Type B pancreatic cell (in vitro differentiated cells): ENCODE measurements at regions not wholly inside any gene's neighbourhood (a gene's known extent, or its start where the extent isn't known, plus 50 kb on each side); places are given as distances from the start of the nearest gene placed in this dataset.
"Not testable (repeated sequence)": the region's sequence is repeated elsewhere in the genome, so short reads cannot be mapped to it uniquely, and the experiment has no call there.

Source experiments
- DNase-seq: peaks from one replicate; pipeline ENCODE4 v3.0.0; 2021; ENCODE audit warnings: mixed read lengths; ENCODE audit not compliant: unreplicated experiment; ENCODE audit errors: extremely low spot score
- H3K27ac Mint-ChIP-seq: 2 replicates; pipeline ENCODE4 v1.8.0; 2021; ENCODE audit warnings: mild to moderate bottlenecking, mixed read lengths
- H3K27me3 Mint-ChIP-seq: 2 replicates; pipeline ENCODE4 v1.8.0; 2021; ENCODE audit warnings: mixed read lengths
- H3K36me3 Mint-ChIP-seq: 2 replicates; pipeline ENCODE4 v1.8.0; 2021; ENCODE audit warnings: mixed read lengths
- H3K4me1 Mint-ChIP-seq: one replicate; pipeline ENCODE4 v1.8.0; 2021; ENCODE audit warnings: mixed read lengths; ENCODE audit not compliant: unreplicated experiment
- H3K4me3 Mint-ChIP-seq: 2 replicates; pipeline ENCODE4 v1.8.0; 2021; ENCODE audit warnings: mild to moderate bottlenecking, mixed read lengths
- H3K9me3 Mint-ChIP-seq: 2 replicates; pipeline ENCODE4 v1.8.0; 2021; ENCODE audit warnings: mixed read lengths
- TF ChIP-seq, protein P1 (sequence below): fragments of 200-600 bp; sonication (generic); conservative IDR thresholded peaks from 2 replicates; pipeline ENCODE4 v1.5.0; 2021; ENCODE audit warnings: antibody characterized with exemption, mild to moderate bottlenecking

GRCh38 chr21:27917966-27918365, 951.1 kb upstream of the ADAMTS5 start:
- H3K4me1 Mint-ChIP-seq, H3K9me3 Mint-ChIP-seq, H3K4me3 Mint-ChIP-seq, H3K27ac Mint-ChIP-seq, DNase-seq, H3K27me3 Mint-ChIP-seq, H3K36me3 Mint-ChIP-seq: not testable (repeated sequence)

GRCh38 chr21:27916326-27916725, 949.4 kb upstream of the ADAMTS5 start:
- not testable (repeated sequence) for DNase-seq, H3K36me3 Mint-ChIP-seq, H3K27me3 Mint-ChIP-seq, H3K4me3 Mint-ChIP-seq, H3K9me3 Mint-ChIP-seq, H3K27ac Mint-ChIP-seq, H3K4me1 Mint-ChIP-seq

GRCh38 chr21:27912133-27912532, 945.2 kb upstream of the ADAMTS5 start:
- not testable (repeated sequence) for H3K27me3 Mint-ChIP-seq, DNase-seq, H3K9me3 Mint-ChIP-seq, H3K4me3 Mint-ChIP-seq, H3K36me3 Mint-ChIP-seq, H3K4me1 Mint-ChIP-seq, H3K27ac Mint-ChIP-seq

GRCh38 chr21:27909487-27909886, 942.6 kb upstream of the ADAMTS5 start:
- not testable (repeated sequence) for H3K36me3 Mint-ChIP-seq, DNase-seq, H3K9me3 Mint-ChIP-seq, H3K27ac Mint-ChIP-seq, H3K4me3 Mint-ChIP-seq, H3K4me1 Mint-ChIP-seq, H3K27me3 Mint-ChIP-seq

DNA sequence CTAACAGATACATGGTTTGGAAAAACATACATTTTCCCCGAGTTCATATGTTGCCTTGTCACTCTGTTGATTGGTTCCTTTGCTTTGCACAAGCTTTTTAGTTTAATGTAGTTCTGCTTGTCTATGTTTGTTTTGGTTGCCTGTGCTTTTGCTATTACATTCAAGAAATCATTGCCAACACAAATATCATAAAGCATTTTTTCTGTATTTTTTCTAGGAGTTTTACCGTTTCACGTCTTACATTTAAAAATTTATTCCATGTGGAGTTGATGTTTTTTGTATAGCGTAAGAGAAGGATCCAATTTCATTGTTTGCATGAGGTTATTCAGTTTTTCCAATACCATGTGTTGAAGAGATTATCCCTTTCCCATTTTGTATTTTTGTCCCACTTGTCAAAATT, 941.9 kb upstream of the ADAMTS5 start:
- not testable (repeated sequence) for H3K27ac Mint-ChIP-seq, H3K4me1 Mint-ChIP-seq

GRCh38 chr21:27902904-27903303, 936.0 kb upstream of the ADAMTS5 start:
- not testable (repeated sequence) for H3K36me3 Mint-ChIP-seq, H3K4me3 Mint-ChIP-seq, H3K4me1 Mint-ChIP-seq, H3K27ac Mint-ChIP-seq, DNase-seq, H3K27me3 Mint-ChIP-seq, H3K9me3 Mint-ChIP-seq

More for the DNA sequence above, 941.9 kb upstream of the ADAMTS5 start:
- not testable (repeated sequence) for H3K9me3 Mint-ChIP-seq, DNase-seq, H3K4me3 Mint-ChIP-seq, H3K36me3 Mint-ChIP-seq, H3K27me3 Mint-ChIP-seq

DNA sequence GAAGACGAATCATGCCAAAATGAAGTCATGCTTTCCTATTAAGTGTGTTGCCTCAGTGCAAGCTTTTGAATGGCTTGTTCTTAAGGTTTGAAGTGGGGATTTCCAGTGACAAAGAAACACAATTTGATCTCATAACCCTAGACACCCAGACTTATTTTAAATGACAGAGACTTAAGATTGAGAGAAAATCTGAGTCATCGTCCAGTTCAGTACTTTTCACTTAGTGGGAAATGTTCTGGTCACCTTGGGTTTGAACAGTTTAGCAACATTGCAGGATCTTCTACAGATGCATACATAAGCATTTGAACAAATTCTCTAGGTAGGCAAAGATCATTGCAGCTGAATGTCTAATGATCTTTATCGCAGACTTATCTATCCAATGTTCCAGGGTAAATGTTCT, 926.7 kb upstream of the ADAMTS5 start:
- H3K4me1 Mint-ChIP-seq, H3K9me3 Mint-ChIP-seq: not testable (repeated sequence)

DNA sequence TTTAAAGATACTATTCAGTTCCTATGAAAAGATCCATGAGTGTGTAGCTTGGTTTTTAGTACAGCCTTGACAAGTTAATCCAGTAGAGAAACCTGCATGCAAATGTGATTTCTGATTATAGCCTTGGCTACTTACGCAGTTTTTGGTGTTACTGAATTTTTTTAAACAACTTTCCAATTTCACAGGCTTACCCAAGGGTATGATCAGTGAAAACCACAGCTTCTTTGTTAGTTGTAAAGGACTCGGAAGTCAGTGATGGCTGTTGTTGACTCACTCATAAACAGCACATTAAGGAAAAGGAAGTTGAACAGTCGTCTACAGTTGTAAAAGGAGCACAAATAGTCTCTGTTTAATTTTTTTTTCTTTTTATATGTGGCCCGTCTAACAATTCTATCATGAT, 924.6 kb upstream of the ADAMTS5 start:
- H3K4me1 Mint-ChIP-seq, DNase-seq, H3K36me3 Mint-ChIP-seq, H3K9me3 Mint-ChIP-seq, H3K4me3 Mint-ChIP-seq, H3K27ac Mint-ChIP-seq, H3K27me3 Mint-ChIP-seq: not testable (repeated sequence)

More for the DNA sequence above, 926.7 kb upstream of the ADAMTS5 start:
- H3K36me3 Mint-ChIP-seq, H3K27me3 Mint-ChIP-seq, DNase-seq, H3K27ac Mint-ChIP-seq, H3K4me3 Mint-ChIP-seq: not testable (repeated sequence)

- H3K36me3 Mint-ChIP-seq, H3K9me3 Mint-ChIP-seq: not testable (repeated sequence)
These were observed 921.0 kb upstream of the ADAMTS5 start for GRCh38 chr21:27887808-27888455.

DNA sequence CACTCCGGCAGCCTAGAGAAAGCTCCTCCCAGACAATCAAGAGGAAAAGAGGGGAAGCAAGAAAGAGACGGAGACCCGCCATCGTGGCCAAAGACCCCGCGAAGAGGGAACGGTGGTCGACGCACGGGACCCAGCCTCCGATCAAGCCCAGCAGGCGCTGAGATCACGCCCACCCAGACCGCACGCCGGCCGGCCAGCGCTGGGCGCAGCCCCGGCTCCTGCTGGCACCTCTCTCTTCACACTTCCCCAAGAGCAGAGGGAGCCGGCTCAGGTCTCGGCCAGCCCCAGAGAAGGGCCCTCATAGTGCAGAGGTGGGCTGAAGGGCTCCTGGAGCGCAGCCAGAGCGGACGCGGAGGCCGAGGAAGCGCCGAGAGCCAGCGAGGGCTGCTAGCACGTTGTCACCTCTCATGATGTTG, 918.4 kb upstream of the ADAMTS5 start:
- no peaks in the 10 kb centered on the region for H3K27me3 Mint-ChIP-seq
- H3K36me3 Mint-ChIP-seq = no peaks in the 10 kb centered on the region
- H3K9me3 Mint-ChIP-seq = no peaks in the 10 kb centered on the region
- TF ChIP-seq, protein P1, sequence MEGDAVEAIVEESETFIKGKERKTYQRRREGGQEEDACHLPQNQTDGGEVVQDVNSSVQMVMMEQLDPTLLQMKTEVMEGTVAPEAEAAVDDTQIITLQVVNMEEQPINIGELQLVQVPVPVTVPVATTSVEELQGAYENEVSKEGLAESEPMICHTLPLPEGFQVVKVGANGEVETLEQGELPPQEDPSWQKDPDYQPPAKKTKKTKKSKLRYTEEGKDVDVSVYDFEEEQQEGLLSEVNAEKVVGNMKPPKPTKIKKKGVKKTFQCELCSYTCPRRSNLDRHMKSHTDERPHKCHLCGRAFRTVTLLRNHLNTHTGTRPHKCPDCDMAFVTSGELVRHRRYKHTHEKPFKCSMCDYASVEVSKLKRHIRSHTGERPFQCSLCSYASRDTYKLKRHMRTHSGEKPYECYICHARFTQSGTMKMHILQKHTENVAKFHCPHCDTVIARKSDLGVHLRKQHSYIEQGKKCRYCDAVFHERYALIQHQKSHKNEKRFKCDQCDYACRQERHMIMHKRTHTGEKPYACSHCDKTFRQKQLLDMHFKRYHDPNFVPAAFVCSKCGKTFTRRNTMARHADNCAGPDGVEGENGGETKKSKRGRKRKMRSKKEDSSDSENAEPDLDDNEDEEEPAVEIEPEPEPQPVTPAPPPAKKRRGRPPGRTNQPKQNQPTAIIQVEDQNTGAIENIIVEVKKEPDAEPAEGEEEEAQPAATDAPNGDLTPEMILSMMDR = no peak
- no peaks in the 10 kb centered on the region for H3K4me1 Mint-ChIP-seq
- H3K27ac Mint-ChIP-seq = no peak overlapping the region
- no peak overlapping the region for H3K4me3 Mint-ChIP-seq
- DNase-seq = no peak

More at GRCh38 chr21:27887808-27888455, 921.0 kb upstream of the ADAMTS5 start:
- not testable (repeated sequence) for DNase-seq, H3K27ac Mint-ChIP-seq, H3K4me1 Mint-ChIP-seq, H3K4me3 Mint-ChIP-seq, H3K27me3 Mint-ChIP-seq

GRCh38 chr21:27881331-27881730, 914.4 kb upstream of the ADAMTS5 start:
- H3K36me3 Mint-ChIP-seq, H3K27ac Mint-ChIP-seq, H3K4me1 Mint-ChIP-seq, DNase-seq, H3K27me3 Mint-ChIP-seq, H3K4me3 Mint-ChIP-seq, H3K9me3 Mint-ChIP-seq: not testable (repeated sequence)

GRCh38 chr21:27872411-27872810, 905.5 kb upstream of the ADAMTS5 start:
- H3K4me1 Mint-ChIP-seq, H3K36me3 Mint-ChIP-seq, H3K27me3 Mint-ChIP-seq, DNase-seq, H3K4me3 Mint-ChIP-seq, H3K9me3 Mint-ChIP-seq, H3K27ac Mint-ChIP-seq: not testable (repeated sequence)

DNA sequence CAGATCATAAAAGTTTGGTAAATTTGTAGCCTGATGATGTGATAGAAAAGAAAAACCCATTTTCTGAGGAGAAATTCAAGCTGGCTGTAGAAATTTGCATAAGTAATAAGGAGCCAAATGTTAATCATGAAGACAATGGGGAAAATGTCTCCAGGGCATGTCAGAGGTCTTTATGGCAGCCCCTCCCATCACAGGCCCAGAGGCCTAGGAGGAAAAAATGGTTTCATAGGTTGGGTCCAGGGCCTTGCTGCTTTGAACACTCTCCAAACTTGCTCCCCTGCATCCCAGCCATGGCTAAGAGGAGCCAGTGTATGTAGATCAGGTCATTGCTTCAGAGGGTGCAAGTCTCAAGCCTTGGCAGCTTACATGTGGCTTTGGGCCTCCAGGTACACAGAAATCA, 903.9 kb upstream of the ADAMTS5 start:
- not testable (repeated sequence) for H3K36me3 Mint-ChIP-seq, DNase-seq, H3K4me3 Mint-ChIP-seq, H3K9me3 Mint-ChIP-seq, H3K4me1 Mint-ChIP-seq, H3K27ac Mint-ChIP-seq, H3K27me3 Mint-ChIP-seq
